ENCODE measurements at regions not wholly inside any gene's neighbourhood (a gene's known extent, or its start where the extent isn't known, plus 50 kb on each side); places are given as distances from the start of the nearest gene placed in this dataset.

DNA sequence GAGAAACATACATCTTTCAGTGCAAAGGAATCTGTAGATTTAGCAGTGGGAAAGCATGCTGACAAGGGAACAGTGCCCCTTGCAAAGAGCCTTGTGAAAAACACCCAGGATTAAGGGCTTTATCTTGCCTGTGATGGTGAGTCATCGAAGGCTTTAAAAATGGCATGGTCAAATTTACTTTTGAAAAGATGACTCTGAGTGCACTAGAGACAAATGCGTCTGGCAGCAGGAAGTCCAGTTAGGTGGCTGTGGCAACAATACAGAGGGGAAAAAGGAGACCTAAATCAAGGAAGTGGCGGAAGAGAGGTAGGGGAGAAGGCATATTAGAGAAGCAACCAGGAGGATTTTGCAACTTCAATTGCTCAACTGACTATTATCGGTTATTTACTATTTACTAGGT, 472.6 kb upstream of the CPEB2 start:
- no peak for DNase-seq

DNA sequence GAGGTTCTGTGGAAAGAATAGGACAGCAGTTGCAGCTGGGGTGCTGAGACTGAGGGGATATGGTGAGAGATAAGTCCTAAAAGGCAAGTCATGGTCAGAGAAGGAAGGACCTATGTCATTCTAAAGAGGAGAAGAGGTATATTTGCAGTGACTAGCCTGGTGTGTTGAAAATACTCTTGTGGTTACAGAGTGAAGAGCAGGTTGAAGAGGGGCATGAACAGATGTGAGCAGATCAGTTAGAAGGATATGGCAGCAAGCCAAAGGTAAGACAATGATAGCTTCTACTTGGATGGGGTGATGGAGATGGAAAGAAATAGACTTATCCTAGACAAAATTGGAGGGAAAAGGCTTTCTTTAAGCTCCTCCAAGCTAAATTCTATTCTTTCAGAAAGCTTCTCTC, 469.8 kb upstream of the CPEB2 start:
- DNase-seq: no peak

DNA sequence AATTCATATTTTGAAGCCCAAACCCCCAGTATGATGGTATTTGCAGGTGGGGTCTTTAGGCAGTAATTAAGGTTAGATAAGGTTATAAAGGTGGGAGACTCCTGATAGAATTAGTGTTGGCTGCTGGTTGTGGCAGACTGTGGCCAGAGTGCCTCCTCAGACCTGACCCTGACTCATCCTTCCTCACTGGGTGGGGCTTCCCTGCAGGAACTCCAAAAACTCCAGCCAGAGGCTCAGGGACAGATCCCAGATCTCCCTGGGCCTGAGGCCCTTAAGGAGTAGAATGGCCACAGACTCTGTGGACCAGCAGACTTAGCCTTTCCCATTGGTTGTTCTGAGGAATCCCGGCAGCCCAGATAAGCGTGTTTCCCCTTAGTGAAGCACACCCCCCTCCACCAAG, 463.0 kb upstream of the CPEB2 start:
- DNase-seq: no peak

DNA sequence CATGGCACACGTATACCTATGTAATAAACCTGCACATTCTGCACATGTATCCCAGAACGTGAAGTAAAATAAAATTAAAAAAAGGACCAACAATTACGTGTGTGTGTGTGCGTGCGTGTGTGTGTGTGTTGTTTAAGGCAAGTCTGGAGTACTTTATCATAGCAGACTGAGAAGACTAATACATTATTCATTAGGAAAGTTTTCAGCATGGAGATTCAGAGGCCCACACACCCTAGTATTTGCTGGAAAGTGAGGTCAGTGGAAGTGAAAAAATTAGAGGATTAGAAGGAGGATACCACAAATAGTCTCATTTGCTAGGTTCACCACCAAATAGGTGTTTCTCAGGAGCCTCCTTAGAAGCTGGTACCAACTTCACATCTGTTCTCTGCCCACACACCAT, 457.1 kb upstream of the CPEB2 start:
- DNase-seq: no peak

DNA sequence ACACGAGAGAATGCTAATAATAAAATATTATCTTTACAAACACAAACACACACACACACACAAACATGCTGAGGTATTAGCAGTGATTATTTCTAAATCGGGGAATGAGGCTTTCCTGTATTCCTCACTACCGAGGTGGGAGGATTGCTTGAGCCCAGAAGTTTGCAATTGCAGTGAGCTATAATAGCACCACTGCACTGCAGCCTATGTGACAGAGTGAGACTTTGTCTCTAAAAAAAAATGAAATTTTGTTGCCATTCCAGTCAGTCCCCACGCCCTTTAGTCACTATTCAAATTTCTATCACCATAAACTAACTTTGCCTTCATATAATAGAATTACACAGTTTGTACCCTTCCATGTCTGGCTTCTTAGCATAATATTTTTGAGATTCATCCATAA, 456.5 kb upstream of the CPEB2 start:
- DNase-seq: no peak

DNA sequence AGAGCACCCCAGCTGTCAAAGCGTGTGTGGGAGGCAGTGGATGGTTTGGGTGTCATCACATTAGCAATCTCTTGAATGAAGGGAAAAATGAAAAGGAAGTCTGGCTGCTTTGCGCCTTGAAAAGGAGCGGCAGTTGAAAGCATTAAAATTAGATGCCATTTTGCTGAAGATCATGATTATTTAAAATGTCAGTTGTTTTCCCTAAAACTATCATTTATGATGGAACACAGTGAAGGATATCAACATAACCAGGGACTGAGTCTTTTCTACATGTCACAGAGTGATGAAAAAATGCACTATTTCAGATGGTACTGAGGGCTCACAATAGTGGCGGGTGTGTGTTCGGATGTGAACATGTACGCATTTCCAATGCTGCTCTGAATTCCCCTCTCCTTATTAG, 450.2 kb upstream of the CPEB2 start:
- DNase-seq: no peak

DNA sequence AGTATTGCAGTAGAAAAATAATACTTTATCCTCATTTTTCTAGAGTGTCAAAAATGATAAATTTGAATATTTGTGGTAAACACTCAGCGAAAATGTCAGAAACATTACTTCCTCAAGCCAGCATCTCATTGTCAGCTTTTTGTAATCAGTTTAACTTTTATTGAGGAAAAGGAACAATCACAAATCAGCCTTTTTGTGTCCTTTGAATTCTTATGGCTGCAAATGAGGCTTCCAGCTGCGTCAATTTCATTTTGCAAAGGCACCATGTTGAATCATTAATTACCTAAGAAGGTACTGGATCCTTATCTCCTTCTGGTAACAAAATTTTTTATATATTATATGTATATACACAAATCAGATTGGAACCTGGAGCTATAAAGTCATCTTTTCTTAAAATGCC, 442.6 kb upstream of the CPEB2 start:
- no peak for DNase-seq

DNA sequence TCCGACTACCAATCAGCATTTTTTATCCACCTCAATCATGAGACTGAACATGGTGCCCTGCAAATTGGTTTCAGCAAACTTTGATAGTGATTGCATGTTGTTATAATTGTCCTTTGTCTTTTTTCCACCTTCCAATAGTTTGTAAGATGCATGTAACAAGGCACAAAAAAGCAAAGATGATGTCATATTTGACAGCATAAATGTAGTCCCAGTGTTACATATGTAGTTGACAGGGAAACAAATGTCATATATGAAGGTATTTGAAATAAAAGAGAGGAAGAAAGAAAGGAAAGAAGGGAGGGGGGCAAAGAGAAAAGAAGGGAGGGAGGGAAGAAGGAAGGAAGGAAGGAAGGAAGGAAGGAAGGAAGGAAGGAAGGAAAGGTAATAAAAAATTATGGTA, 441.7 kb upstream of the CPEB2 start:
- no peak for DNase-seq

DNA sequence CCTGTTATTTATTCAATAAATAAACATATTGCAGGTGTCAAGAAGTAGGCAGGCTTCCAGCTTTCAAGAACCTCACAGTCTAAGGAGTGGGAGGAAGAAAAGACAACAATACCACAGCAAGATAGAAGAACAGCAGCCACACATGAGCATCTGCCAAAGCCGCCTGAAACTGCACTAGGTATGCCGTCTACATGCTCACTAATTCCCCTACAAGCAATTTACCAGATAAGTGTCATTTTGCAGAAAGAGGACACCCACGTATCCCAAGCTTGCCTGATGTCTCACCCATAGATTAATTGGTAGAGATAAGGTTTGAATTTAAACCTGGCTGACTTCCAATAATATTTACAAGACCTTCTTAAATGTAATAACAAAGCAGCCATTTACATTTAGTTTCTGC, 439.4 kb upstream of the CPEB2 start:
- no peak for DNase-seq

DNA sequence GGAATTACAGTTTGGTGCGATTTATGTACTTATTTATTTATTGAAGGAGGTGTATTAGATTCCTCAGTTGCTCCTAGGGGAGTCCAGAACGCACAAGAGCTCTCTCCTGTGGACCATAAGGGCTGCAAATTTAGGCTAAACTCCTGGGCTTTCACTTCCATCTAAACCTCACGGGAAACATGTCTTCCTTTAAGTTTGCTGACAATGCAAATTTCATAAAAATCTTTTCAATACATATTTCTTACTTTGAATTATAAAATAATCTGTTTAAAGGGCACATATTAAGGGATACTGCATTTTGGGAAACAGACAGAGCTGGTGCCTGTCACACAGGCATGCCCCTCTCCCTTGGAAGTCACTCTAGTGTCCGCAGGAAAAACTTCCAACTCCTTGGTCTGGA, 438.0 kb upstream of the CPEB2 start:
- no peak for DNase-seq

DNA sequence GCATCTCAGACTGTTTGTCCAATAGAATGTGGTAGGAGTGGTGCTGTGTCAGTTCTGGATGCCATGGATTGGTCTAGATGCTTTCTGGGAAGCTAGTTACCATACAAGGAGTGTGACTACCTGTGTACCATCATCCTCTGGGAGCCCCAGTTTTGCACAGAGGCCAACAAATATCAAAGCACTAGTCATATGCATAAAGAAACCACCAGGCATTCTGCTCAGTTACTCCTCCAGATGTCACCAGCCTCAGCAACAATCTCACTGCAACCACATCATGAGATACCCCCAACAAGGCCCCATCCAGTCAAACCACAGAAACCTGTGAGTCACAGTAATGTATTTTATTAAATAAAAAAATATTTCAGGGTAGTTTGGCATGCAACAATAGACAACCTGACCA, 435.8 kb upstream of the CPEB2 start:
- DNase-seq: no peak

DNA sequence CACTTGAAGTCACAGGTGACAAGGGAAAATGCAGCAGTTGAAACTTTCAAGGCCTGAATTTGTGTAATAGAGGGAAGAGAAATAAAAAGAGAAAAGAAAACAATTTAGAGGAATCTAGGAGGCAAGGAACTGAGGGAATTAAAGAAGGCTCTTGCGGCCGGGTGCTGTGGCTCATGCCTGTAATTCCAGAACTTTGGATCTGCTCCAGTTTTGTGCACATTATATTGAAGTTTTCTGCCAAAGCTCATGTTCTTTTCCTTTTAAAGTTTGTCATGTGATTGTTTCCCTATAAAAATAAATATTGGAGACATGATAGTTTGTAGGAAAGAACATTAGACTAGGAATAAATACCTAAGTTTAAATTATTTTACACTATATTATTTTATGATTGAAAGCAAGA, 433.9 kb upstream of the CPEB2 start:
- DNase-seq: no peak

DNA sequence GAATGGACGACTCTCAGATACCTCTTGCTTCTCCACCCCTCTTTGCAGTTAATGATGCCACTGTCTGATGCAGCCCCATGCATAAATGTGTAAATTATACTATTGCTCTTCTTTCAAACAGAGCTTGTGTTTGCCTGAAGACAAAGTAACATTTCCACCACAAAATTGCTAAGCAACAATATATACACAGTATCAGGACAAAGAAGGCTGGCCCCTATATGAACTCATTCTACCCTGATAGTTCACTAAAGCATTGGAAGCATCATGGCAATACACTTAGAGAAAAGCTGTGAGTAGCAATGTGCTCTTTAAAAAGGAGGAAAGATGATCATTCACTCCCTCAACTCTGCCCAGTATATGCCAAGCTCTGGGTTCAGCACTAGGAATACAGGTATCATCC, 427.0 kb upstream of the CPEB2 start:
- DNase-seq: no peak

DNA sequence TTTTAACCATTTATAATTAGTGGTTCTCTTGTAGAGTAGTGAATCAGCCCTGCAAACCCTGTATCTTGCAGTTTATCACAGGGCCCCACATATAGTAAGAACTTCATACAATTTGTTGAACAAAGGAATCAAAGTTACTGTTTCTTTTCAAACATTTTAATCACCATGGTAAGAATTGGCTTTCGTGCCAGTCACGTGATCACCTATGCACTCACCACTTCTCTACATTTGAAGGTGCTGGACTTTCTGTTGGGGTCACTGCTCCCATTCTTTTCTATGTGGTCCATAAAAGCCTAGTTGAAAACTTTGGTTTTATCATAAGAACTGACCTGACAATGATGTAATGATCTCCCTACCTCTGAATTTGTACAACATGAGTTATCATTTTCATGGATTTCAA, 426.4 kb upstream of the CPEB2 start:
- no peak for DNase-seq

DNA sequence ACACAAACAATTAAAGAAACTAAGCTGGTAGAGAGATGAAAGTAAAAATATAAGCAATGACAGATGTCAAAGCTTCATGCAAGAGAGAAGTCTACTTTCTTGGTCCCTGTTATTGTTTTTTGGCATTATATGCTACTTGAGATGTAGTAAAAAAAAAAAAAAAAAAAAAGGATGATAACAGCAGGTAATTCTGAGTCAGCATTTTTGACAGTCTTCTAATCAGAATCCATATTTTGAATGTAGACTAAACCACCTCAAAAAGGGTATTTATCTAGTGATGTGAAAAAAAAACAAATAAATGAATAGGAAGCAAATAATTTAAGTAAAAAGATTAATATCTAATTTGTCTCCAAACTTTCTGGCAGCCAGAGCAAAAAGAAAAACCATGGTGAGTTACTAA, 422.2 kb upstream of the CPEB2 start:
- no peak for DNase-seq

DNA sequence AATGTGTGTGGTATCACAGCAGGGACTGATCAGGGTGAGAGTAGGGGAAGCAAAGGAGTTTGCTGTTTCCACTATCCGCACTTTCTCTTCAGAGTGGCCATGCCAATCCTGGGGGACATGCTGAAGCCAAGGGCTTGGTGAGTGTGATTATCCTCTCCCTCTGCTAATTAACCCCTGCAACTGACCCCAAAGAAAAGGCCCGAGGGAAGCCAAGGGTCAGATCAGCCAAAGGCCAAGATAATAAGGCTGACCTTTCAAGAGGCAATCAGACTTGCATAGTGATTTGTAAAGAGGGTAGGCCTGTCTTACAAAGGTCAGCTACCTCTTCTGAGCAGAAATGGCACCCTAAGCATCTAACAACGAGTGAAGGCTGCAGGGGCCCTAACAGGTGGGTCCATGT, 420.5 kb upstream of the CPEB2 start:
- no peak for DNase-seq

DNA sequence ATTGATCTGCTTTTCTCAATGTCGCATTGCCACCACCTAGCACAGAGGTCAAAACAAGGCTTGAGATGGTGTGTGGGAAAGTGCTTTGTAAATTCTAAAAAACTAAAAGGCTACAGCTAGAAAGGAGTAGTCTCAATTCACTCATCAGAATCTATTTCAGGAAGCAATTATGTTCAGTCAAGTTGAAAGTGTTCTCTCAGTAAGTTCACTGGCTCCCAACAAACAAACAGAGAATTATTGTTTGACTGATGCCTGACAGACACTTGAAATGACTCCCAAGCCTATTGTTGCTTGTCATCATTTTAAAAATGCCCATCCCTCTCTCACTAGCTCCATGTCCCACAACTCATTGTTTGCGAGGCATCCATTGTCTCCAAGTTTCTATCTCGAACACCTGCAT, 419.6 kb upstream of the CPEB2 start:
- DNase-seq: no peak

DNA sequence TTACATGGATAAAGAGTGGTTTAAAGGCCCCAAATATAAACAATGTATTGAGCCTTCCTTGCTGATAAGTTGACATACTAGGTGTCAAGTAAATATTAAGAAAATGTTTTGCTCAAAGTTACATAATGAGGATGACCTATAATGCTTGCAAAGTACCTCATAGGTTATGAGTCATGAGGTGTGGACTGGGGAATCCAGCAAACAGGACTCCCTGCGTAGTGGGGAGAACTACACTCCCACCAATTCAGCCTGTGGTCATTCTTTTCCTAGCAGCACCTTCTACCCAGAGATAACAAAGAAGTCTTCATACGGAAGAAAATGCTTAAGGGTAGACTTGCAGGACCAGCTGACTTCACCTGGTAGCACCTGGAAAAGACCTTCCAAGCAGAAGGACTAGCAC, 418.9 kb upstream of the CPEB2 start:
- no peak for DNase-seq

DNA sequence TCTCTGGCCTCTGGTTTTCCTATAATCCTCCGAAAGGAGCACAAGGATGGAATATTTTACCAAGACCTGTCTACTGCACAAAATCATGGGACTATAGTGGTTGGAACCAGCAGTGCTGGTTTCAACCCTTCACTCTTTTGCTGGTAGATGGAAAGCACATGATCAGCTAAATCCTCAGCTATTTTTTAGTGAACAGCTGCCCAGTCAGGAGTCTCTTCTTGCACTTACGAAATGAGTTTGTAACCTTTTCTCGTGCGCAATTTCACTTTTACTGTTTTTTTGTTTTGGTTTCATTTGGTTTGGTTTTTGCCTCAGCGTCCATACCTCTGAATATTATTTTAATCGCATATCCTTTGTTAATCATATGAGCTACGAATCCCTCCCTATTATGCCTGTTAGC, 418.5 kb upstream of the CPEB2 start:
- DNase-seq: no peak

DNA sequence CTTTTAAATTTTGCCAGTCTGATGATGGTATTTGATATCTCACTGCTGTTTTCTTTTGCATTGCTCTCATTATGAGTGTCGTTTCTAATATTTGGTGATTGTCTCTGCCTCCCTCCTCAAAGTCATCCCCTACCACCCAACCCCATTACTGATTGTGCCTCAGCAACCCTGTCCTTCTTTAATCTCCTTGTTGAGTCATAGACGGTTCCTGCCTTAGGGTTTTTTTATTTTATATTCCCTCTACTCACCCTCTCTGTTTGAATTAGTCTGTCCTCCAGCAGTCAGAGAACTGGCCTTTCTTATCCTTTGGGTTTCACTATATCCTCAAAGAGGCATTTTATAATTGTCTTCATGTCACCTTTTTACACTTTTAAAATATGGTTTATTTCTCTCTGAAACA, 409.3 kb upstream of the CPEB2 start:
- DNase-seq: no peak

DNA sequence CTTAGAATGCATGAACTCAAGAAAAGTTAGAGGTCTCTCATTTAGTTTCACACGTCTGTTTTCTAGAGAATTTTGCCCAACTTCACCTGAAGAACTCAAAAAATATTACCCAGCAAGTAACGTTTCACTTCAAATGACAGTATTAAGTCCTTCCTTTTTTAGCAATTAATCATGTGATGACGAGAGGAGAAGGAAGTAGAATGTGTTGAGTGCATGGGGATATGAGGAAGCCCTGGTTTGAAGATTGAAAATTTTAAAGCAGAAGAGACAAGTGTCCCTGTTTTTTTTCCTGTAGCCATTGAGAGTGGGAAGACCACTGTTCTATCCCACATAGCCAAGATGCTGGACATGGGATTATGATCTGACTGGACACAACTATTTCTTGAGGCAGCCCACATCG, 406.3 kb upstream of the CPEB2 start:
- DNase-seq: no peak

DNA sequence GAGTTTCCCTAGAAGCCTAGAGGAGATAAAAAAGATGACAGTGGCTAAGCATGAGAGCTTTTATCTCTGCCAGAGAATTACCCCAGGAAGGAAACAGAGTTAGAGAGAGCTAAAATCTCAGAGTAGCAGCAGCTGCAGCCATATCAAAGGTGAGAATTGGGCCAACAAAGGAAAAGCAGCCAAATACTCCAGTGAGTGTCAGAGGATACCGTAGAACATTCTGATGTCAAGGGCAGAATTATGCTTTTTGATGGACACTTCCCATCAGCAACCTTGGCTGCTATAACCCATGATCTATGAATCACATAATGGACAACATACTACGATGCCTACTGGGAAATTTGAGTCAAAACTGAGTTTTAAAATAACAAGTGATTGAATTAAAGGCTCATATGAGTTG, 405.8 kb upstream of the CPEB2 start:
- no peak for DNase-seq

DNA sequence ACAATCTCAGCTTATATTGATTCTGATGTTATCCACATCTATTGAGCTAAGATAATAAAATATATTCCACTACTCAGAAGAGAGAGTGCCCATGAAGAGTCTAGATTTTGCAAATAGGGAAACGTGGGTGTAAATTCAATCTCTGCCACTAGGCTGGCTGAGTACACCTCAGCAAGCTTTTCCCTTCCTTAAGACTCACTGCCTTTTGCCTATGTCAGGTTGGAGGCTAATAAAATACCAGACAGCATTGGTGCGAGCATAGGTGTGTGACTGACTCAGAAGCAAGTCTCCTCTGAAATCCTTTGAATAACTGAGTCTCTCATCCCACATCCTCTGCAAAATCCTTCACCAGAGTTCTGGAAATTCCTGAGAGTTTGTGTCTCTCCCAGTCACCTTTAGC, 405.4 kb upstream of the CPEB2 start:
- DNase-seq: no peak

DNA sequence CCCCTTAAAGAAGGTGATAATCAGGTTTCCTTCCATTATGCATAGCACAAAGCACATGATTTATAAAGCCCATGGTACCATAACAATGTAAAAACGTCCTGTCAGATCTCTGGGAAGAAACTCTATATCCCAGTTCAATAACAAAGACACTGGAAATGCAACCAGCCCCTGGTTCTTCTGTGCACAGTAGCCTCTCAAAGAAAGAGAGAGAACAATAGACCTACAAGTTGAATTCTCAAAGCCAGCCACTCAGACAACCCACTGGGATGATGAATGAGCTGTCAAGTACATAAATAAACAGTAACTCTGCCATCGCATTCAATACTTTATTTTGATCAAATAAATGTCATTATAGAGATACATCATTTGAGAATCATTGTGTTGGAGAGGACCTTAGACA, 400.1 kb upstream of the CPEB2 start:
- DNase-seq: no peak

DNA sequence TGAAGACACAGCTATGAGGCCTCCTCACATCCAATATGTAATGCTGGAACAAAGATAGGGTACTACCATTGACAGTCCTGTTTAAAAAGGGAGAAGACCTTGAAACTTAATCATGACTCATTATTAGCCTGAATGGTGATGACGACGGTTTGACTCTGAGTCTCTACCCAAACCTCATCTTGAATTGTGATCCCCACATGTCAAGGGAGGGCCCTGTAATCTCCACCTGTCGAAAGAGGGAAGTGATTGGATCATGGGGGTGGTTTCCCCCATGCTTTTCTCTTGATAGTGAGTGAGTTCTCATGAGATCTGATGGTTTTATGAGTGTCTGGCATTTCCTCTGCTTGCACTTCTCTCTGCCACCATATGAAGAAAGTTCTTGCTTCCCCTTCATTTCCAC, 395.3 kb upstream of the CPEB2 start:
- DNase-seq: no peak

Measured in hypothalamus (tissue), 51 donors.